Anterior cingulate cortex (tissue), 58 donors: ENCODE measurements at regions not wholly inside any gene's neighbourhood (a gene's known extent, or its start where the extent isn't known, plus 50 kb on each side); places are given as distances from the start of the nearest gene placed in this dataset.
"Not testable (repeated sequence)": the region's sequence is repeated elsewhere in the genome, so short reads cannot be mapped to it uniquely, and the experiment has no call there.

ENCODE experiments used
- DNase-seq, 58 donors: peaks; one replicate each; lab custom pipeline; 2025; lab: John Stamatoyannopoulos, UW

DNA sequence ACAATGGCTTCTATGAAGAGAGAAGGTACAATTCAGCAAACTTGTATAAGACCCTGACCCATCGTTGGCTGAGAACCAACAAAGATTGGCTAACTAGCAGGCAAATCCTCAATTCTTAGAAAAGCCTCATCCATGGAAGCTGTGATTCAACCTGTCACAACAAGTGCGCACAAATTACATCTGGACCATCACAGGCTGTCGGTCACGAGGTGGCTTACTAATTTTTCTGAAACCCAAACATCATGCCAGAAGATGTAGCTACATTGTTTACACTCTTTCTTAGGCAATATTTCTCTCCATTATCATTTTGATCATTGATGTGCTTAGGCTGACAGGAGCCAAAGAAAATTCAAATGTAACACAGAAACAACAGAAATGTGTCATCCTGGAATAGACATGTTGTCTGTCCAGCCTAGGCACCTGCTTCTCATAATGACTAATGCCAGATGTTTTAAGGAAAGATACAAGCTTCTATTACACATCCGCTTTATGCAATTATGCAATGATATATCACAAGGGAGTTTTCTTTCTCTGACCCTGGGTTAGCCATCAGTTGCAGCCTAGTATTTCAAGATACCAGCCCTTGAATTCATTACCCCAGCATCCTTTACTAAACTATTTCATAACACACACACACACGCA lies 92.9 kb upstream of the DIO2 start:
- DNase-seq, result no peak

- DNase-seq, result no peak
Measured at GRCh38 chr14:80300351-80300750, 89.0 kb upstream of the DIO2 start.

GRCh38 chr14:80298491-80299017 lies 87.2 kb upstream of the DIO2 start:
- DNase-seq, result no peak

DNA sequence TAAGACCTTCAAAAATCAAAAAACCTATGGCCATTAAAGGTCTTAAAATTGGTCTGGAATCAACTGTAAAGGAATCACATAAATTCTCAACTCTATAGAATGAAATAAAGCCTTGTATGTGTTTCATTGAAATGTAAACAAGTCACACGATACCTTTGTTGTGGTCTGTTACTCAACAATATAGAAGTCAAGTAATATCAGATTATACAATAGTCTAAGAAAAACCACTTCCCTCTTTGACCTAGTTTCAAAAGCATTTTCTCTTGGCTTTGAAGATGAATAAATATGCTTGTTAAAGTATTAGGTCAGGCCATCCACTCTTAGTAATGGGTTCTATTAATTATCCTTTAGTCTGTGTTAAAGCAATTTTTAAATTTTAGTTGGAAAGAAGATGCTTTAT lies 79.8 kb upstream of the DIO2 start:
- DNase-seq, result no peak

- not testable (repeated sequence) for DNase-seq
Measured at GRCh38 chr14:80286744-80287143, 75.4 kb upstream of the DIO2 start.

DNA sequence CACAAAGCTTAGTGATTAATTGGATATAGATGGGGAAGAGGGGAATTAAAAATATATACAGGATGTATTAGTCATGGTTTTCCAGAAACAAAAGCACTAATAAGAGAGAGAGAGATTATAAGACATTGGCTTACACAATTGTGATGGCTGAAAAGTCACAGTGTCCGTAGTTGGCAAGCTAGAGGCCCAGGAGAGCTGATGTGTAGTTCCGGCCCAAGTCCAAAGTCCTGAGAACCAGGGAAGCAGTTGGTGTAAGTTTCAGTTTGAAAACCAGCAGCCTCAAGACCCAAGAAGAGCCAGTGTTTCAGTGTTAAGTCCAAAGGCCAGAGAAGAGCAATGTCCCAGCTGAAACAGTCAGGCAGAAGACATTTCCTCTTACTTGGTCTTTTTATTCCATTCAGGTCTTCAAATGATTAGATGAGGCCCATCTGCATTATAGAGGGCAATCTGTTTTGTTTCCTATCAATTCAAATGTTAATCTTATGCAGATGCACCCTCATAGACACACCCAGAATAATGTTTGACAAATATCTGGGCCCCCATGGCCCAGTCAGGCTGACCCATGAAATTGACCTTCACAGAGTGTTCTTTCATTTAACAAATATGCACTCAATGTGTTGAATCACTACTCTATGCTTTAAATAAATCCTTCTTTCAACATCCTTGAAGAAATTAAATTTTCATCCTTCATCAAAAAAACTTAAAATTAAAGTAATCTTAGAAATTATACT lies 67.2 kb upstream of the DIO2 start:
- DNase-seq, result no peak

GRCh38 chr14:80275208-80275850 lies 64.0 kb upstream of the DIO2 start:
- DNase-seq, result no peak

- DNase-seq, result not testable (repeated sequence)
Measured at GRCh38 chr14:80274310-80274709, 63.0 kb upstream of the DIO2 start.

GRCh38 chr14:80271389-80271788 lies 60.1 kb upstream of the DIO2 start:
- no peak for DNase-seq

GRCh38 chr14:80269353-80269925 lies 58.1 kb upstream of the DIO2 start:
- no peak for DNase-seq

DNA sequence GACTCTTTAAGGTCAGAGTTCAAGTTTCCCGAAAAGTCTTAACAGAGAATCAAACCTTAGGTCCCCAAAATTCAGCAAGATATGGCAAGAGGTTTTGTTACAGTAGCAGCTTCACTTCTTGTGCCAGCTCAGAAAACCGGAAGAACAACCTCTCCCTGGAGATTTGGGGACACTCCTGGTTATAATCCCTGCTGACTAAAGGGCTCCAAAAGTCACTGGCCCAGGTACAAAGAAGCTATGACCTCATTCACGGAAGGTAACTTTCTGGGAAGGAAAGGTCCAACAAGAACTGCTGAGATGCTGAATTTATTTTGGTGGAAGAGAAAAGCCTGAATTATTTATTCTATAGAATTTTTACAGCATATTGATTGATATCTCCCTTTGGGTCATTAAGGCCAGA lies 55.6 kb upstream of the DIO2 start:
- DNase-seq, result no peak

DNA sequence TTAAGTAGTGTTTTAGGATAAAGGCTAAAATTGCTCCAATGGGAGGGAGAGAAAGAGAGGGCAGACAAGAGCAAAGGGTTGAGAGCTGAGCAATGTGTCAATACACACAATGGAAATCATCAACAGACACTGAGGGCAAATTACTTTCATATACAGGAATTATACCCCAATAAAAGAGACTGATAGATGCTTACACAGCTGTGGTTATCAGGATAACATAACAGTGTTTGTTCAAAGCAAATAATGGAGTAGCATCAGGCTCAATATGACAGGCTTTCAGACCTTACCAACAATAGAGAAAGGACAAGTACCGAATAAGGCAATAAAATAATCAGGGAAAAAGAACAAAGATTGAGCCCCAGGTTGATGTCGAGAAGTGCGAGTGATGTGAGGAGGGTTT lies 53.4 kb upstream of the DIO2 start:
- DNase-seq, result no peak
